MCF 10A (cell line): ENCODE measurements at regions not wholly inside any gene's neighbourhood (a gene's known extent, or its start where the extent isn't known, plus 50 kb on each side); places are given as distances from the start of the nearest gene placed in this dataset.
"Not testable (repeated sequence)": the region's sequence is repeated elsewhere in the genome, so short reads cannot be mapped to it uniquely, and the experiment has no call there.

Experiments
- BruUV-seq: library from RNA; stranded (reverse); fragments of 400-500 nt; replicated peaks from 2 replicates; lab custom pipeline; 2021; lab: Mats Ljungman, UMichigan
- CTCF ChIA-PET: fragments of 300-600 bp; sonication (Branson Sonifier 250); formaldehyde crosslinking; extraction: SDS; loops from one replicate; lab custom pipeline; 2021; ENCODE audit warnings: antibody characterized with exemption, inconsistent platforms; lab: Yijun Ruan, JAX
- POLR2A ChIA-PET: fragments of 300-600, 350-650 bp; sonication (Branson Sonifier 250); formaldehyde crosslinking; extraction: SDS; loops from one replicate; lab custom pipeline; 2020; ENCODE audit warnings: antibody characterized with exemption, inconsistent platforms; lab: Yijun Ruan, JAX
- DNase-seq: peaks from one replicate; pipeline ENCODE4 v3.0.0-alpha.2; 2018; ENCODE audit not compliant: unreplicated experiment
- H3K27ac Mint-ChIP-seq: one replicate; pipeline ENCODE4 v1.8.0; 2022; ENCODE audit warnings: mild to moderate bottlenecking, low read depth, mixed read lengths; ENCODE audit not compliant: unreplicated experiment
- H3K27me3 Mint-ChIP-seq: one replicate; pipeline ENCODE4 v1.8.0; 2022; ENCODE audit warnings: mixed read lengths; ENCODE audit not compliant: insufficient read depth, unreplicated experiment
- H3K36me3 Mint-ChIP-seq: one replicate; pipeline ENCODE4 v1.8.0; 2022; ENCODE audit warnings: mild to moderate bottlenecking, moderate library complexity, mixed read lengths; ENCODE audit not compliant: insufficient read depth, unreplicated experiment
- H3K4me1 Mint-ChIP-seq: one replicate; pipeline ENCODE4 v1.8.0; 2022; ENCODE audit warnings: mixed read lengths; ENCODE audit not compliant: insufficient read depth, unreplicated experiment
- H3K4me3 Mint-ChIP-seq: one replicate; pipeline ENCODE4 v1.8.0; 2022; ENCODE audit warnings: mild to moderate bottlenecking, moderate library complexity, mixed read lengths; ENCODE audit not compliant: unreplicated experiment
- H3K9me3 Mint-ChIP-seq: one replicate; pipeline ENCODE4 v1.8.0; 2022; ENCODE audit warnings: mixed read lengths; ENCODE audit not compliant: unreplicated experiment
- CTCF ChIP-seq: fragments of 200-600 bp; IDR thresholded peaks from one replicate; pipeline ENCODE4 v1.8.0; 2022; ENCODE audit warnings: antibody characterized with exemption, mild to moderate bottlenecking; ENCODE audit not compliant: unreplicated experiment
- intact Hi-C: fragments of 100-400 bp; cut with micrococcal nuclease; formaldehyde crosslinking; loops from 2 replicates; pipeline ENCODE4 v1.14.1; 2022

- no peaks in the 10 kb centered on the region for H3K9me3 Mint-ChIP-seq
- CTCF ChIA-PET = no interaction called here
Measured at GRCh38 chr10:111319866-111320265, 243.0 kb downstream of the ADRA2A start.

GRCh38 chr10:111323389-111323966 lies 246.6 kb downstream of the ADRA2A start:
- DNase-seq = peak; percentile 13
- no TSS peak for BruUV-seq
- CTCF ChIA-PET = no interaction called here
- Mint-ChIP-seq H3K27ac (no peak overlapping the region), H3K4me3 (no peak overlapping the region), H3K4me1 (no peaks in the 10 kb centered on the region), H3K36me3 (no peaks in the 10 kb centered on the region), H3K9me3 (no peaks in the 10 kb centered on the region), H3K27me3 (peaks cover 39% of the 10 kb centered on the region)
- TF ChIP-seq CTCF = peak; percentile 11
- intact Hi-C loops = loop anchor here (1.0 to 2.0 kb wide), 2 partner anchors 247 to 577 kb away; partner anchors contain the start of gene ADRA2A
- POLR2A ChIA-PET = no interaction called here

More at GRCh38 chr10:111319866-111320265, 243.0 kb downstream of the ADRA2A start:
- no peak overlapping the region for H3K27ac Mint-ChIP-seq
- peaks cover 36% of the 10 kb centered on the region for H3K27me3 Mint-ChIP-seq
- H3K4me1 Mint-ChIP-seq = peaks cover 11% of the 10 kb centered on the region
- no peak for DNase-seq
- POLR2A ChIA-PET = no interaction called here
- TF ChIP-seq CTCF = no peak
- H3K4me3 Mint-ChIP-seq = no peak overlapping the region
- intact Hi-C loops = no loop called here
- no peaks in the 10 kb centered on the region for H3K36me3 Mint-ChIP-seq
- no TSS peak for BruUV-seq

- not testable (repeated sequence) for H3K4me3 Mint-ChIP-seq
Measured at GRCh38 chr10:111332174-111332573, 255.3 kb downstream of the ADRA2A start.

GRCh38 chr10:111335826-111336225 lies 259.0 kb downstream of the ADRA2A start:
- DNase-seq = no peak
- Mint-ChIP-seq H3K36me3 (no peaks in the 10 kb centered on the region), H3K9me3 (peaks cover 8% of the 10 kb centered on the region), H3K4me3 (no peak overlapping the region), H3K4me1 (no peaks in the 10 kb centered on the region), H3K27ac (no peak overlapping the region), H3K27me3 (no peaks in the 10 kb centered on the region)
- CTCF ChIA-PET = interaction anchor here (0.6 to 0.9 kb wide), 4 partner anchors 9 to 1387 kb away, joined by 3 to 4 read pairs (median 3); no protein-coding TSS in a partner anchor
- POLR2A ChIA-PET = no interaction called here
- no peak for TF ChIP-seq CTCF
- no TSS peak for BruUV-seq
- intact Hi-C loops = no loop called here

More at GRCh38 chr10:111332174-111332573, 255.3 kb downstream of the ADRA2A start:
- POLR2A ChIA-PET, H3K4me1 Mint-ChIP-seq, intact Hi-C loops, H3K9me3 Mint-ChIP-seq, H3K27ac Mint-ChIP-seq, DNase-seq, BruUV-seq, H3K27me3 Mint-ChIP-seq, H3K36me3 Mint-ChIP-seq: not testable (repeated sequence)
- CTCF ChIA-PET = interaction anchor here (1.1 kb wide), 1 partner anchor 10 kb away, joined by 3 read pairs; no protein-coding TSS in a partner anchor
